ENCODE measurements at regions not wholly inside any gene's neighbourhood (a gene's known extent, or its start where the extent isn't known, plus 50 kb on each side); places are given as distances from the start of the nearest gene placed in this dataset.
"Not testable (repeated sequence)": the region's sequence is repeated elsewhere in the genome, so short reads cannot be mapped to it uniquely, and the experiment has no call there.

DNA sequence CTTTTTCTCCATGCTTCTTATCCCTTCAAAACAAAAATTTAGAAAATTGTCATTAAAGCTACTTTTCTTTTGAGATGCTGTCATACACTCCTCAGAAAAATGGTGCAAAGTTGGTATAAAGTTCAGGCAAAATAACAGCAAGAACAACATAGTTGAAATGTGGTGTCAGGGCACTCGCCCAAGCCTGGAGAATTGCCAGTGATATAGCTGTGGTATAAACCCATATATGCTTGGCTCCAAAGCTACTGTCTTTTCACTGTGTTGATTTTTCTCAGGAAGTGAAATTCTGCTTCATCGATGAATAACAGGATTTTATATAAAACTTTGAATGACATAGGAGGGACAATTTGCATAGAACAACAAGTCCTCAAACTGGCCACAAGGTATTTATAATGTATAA is 2532.9 kb downstream of the PCDH9 start:
- intact Hi-C loops (cut with DNase I, micrococcal nuclease) = no loop called here
- no peak for ATAC-seq

DNA sequence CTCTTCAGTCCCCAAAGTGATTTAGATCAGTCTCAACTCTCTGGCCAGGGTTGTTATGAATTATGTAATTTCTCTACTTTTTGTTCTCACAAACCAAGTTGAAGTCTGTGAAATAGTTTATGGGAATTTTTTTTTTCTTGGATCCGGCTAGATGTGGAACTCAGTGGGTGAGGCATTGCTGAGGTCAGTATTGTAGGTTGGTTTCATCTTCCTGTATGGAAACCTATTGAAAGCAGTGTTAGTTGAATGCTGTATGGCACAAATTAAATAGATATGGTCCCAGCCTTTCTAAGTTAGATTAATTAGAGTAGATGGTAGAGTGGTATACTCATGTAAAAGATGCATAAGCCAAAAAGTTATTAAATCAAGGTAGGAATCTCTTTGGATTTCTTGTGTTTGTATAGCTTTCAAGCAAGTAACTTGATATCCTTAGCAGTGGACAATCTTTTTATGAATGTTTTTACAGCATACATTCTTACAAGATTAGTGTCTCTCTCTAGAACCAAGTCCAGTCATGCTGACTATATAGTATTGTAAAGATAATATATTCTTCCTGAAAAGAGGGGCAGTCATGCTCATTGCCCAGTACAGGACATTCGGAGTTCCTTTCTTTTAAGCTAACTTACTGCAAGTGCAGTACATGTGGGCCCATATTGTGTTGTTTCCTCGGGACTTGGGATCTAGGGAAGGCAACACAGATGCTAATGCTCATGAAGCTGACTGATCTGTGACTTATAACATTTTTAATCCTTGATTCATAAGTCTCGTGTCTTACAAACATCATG is 2541.1 kb downstream of the PCDH9 start:
- H3K9me3 ChIP-seq = peaks cover 41% of the 10 kb centered on the region
- no peak for DNase-seq

More for the DNA sequence above, 2532.9 kb downstream of the PCDH9 start:
- Histone ChIP-seq H3K9me3 (peaks cover 27% of the 10 kb centered on the region), H3K4me3 (no peak overlapping the region), H3K36me3 (ENCODE audit: low read depth) (no peaks in the 10 kb centered on the region), H3K4me1 (ENCODE audit: low read depth) (no peaks in the 10 kb centered on the region)
- DNase-seq = no peak
- TF ChIP-seq, protein P1, sequence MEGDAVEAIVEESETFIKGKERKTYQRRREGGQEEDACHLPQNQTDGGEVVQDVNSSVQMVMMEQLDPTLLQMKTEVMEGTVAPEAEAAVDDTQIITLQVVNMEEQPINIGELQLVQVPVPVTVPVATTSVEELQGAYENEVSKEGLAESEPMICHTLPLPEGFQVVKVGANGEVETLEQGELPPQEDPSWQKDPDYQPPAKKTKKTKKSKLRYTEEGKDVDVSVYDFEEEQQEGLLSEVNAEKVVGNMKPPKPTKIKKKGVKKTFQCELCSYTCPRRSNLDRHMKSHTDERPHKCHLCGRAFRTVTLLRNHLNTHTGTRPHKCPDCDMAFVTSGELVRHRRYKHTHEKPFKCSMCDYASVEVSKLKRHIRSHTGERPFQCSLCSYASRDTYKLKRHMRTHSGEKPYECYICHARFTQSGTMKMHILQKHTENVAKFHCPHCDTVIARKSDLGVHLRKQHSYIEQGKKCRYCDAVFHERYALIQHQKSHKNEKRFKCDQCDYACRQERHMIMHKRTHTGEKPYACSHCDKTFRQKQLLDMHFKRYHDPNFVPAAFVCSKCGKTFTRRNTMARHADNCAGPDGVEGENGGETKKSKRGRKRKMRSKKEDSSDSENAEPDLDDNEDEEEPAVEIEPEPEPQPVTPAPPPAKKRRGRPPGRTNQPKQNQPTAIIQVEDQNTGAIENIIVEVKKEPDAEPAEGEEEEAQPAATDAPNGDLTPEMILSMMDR (IDR thresholded peaks at IDR 0.05) = no peak

DNA sequence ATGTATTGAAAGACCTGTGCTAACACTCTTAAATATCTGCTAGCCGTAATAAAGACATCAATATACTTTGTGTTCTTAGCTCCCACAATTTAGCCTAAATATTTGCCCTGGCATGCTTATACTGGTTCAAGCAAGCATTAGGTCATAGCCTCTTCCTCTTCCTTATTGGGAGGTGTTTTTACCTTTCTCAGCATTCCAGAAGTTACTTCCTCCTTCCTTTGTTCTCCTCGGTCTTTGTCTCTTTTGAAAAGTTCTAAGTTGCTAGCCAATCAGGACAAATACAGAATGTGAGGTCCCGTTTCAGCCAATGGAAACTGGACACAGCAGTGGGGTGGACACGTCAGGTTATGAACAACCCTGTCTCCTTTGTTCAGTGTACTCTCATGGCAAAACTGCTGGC is 2543.6 kb downstream of the PCDH9 start:
- peaks cover 44% of the 10 kb centered on the region for H3K9me3 ChIP-seq
- intact Hi-C loops (cut with DNase I, micrococcal nuclease); ATAC-seq; DNase-seq; H3K4me1 ChIP-seq (ENCODE audit: low read depth); H3K36me3 ChIP-seq (ENCODE audit: low read depth); H3K4me3 ChIP-seq: not testable (repeated sequence)

More for the DNA sequence above, 2541.1 kb downstream of the PCDH9 start:
- Histone ChIP-seq H3K4me1 (ENCODE audit: low read depth) (no peaks in the 10 kb centered on the region), H3K4me3 (no peak overlapping the region), H3K36me3 (ENCODE audit: low read depth) (no peaks in the 10 kb centered on the region)
- ATAC-seq = no peak
- intact Hi-C loops (cut with DNase I, micrococcal nuclease) = no loop called here
- TF ChIP-seq, protein P1 (IDR thresholded peaks at IDR 0.05) = no peak

DNA sequence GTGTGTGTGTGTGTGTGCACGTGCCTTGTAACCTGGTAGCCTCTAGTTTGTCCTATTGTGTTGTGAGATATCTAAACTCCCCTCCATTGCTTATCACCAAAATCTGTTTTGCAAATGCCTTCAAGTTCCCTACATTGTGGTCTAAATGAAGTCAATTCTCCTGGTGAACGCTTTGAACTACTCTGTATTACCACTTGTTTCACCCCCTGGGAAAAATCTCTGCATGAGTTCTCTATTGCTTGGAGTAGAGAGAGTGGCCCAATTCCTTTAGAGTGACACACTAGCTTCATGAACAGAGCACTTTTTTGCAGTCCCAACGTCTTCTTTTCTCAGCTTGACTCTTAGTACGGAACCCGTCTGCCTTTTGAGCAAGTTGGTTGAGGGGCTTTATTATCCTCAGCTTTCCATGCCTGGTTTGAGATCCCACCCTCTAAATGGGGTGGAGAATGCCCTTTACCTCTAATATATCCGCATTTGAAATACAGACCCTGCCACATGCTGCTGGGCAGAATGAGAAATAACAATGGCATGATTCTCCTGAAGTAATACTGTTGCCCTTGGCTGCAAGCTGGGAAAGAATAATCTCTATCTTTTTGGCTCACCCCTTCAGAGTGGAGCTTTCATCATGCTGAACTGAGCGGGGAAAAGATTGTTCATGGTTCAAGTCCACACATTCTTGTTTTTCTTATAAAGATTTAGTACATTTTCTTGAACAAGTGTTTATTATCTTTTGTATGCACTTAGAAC is 2545.3 kb downstream of the PCDH9 start:
- Histone ChIP-seq H3K36me3 (ENCODE audit: low read depth) (no peaks in the 10 kb centered on the region), H3K4me3 (no peak overlapping the region), H3K4me1 (ENCODE audit: low read depth) (no peaks in the 10 kb centered on the region), H3K9me3 (peaks cover 41% of the 10 kb centered on the region)
- TF ChIP-seq, protein P1 (IDR thresholded peaks at IDR 0.05) = no peak
- intact Hi-C loops (cut with DNase I, micrococcal nuclease) = no loop called here
- no peak for DNase-seq
- no peak for ATAC-seq

DNA sequence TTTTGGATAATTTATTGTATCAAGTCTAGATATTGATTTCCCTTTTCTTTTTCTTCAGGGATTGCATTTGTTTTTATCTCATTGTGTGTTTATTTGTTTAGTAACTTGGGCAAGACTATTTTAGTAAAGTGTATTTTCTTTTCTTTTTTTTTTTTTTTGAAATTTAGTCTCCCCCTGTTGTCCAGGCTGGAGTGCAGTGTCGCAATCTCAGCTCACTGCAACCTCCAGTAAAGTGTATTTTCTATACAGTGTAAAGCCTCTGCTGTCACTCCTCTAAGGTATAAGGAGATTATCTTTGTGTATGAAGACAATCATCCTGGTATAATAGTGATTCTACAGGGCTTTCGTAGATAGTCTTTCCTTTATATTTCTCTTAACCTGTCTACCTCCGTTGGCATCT is 2546.0 kb downstream of the PCDH9 start:
- H3K36me3 ChIP-seq (ENCODE audit: low read depth) = no peaks in the 10 kb centered on the region
- ATAC-seq (no peak), DNase-seq (no peak)
- H3K9me3 ChIP-seq = peaks cover 44% of the 10 kb centered on the region
- intact Hi-C loops (cut with DNase I, micrococcal nuclease) = no loop called here
- no peaks in the 10 kb centered on the region for H3K4me1 ChIP-seq (ENCODE audit: low read depth)
- TF ChIP-seq, protein P1 (IDR thresholded peaks at IDR 0.05) = no peak
- H3K4me3 ChIP-seq = no peak overlapping the region

DNA sequence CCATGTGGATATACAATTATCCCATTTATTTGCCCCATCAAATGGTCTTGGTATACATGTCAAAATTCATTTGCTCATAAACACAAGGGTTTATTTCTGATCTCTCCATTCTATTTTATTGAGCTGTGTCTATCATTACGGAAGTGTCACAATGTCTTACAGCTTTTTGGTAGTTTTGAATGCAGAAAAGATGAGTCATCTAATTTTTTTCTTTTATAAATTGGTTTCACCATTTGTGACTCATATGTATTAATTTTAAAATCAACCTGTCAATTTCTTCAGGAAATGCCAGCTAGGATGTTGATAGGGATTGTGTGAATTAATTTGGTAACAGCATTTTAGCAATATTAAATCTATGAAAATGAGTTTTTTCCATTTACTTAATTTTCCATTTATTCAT is 2549.4 kb downstream of the PCDH9 start:
- no peaks in the 10 kb centered on the region for H3K4me1 ChIP-seq (ENCODE audit: low read depth)
- H3K36me3 ChIP-seq (ENCODE audit: low read depth) = no peaks in the 10 kb centered on the region
- peaks cover 52% of the 10 kb centered on the region for H3K9me3 ChIP-seq
- DNase-seq = no peak
- TF ChIP-seq, protein P1 (IDR thresholded peaks at IDR 0.05) = no peak
- no peak for ATAC-seq
- H3K4me3 ChIP-seq = no peak overlapping the region
- intact Hi-C loops (cut with DNase I, micrococcal nuclease) = no loop called here

Data from mucosa of descending colon (tissue), 3 donors.